CD4-positive, alpha-beta T cell treated with Interleukin-15 for 4 hours (primary cell): ENCODE measurements at regions not wholly inside any gene's neighbourhood (a gene's known extent, or its start where the extent isn't known, plus 50 kb on each side); places are given as distances from the start of the nearest gene placed in this dataset.
"Not testable (repeated sequence)": the region's sequence is repeated elsewhere in the genome, so short reads cannot be mapped to it uniquely, and the experiment has no call there.

Source experiments
- DNase-seq: peaks from one replicate; pipeline ENCODE4 v3.0.0-alpha.2; 2020; ENCODE audit warnings: low spot score

DNA sequence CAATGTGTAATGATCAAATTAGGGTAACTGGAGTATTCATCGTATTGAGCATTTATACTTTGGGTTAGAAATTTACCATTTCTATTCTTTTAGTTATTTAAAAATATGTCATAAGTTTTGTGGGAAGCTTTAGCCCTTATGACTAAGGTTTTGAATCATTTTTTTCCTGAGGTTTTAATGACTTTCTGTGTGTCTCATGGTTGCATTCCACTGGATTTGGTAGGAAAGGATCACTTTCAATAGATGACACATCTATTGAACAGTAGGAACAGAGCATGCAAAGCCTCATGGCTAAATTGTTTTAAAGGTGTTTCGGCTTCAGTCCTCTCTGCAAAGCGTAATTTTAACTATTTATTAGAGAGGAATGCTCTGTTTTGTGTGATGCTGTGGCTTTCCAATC is 512.4 kb upstream of the CHD1 start:
- no peak for DNase-seq

DNA sequence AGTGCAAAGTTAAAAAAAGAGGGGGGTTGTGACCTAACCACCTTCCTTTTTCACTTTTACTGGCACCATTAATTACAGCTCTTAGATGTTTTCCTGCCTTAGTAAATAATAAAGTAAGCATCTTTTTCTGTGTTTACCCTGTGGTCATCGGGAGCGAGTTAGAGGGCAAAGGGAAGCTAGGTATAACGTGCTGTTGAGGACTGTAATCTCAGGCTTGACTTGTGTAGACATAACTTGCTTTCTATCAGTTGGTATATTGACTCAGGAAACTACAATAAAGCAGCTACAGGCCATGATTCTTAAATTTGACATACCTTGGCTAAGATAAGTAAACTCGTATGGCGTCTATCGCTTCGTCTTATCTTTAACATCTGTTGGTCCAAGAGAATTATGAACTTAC is 509.8 kb upstream of the CHD1 start:
- DNase-seq, result no peak

DNA sequence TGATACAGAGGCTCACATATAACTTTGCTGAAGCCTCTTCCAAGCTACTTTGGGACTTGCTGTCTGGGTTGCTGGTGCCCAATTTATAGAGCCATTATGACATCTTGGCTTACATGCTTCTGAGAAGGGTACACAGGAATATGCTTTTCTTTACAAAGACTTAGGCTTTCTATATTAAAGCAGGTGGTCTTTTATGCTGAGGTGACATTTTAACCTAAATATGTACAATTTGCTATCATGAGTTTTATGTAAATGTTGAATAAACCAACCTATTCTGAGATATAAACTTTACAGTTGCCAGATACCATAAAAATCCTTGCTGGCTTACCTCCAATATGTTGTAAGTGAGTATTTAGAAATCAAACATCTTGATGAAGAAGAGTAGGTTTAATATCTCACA is 509.2 kb upstream of the CHD1 start:
- no peak for DNase-seq

DNA sequence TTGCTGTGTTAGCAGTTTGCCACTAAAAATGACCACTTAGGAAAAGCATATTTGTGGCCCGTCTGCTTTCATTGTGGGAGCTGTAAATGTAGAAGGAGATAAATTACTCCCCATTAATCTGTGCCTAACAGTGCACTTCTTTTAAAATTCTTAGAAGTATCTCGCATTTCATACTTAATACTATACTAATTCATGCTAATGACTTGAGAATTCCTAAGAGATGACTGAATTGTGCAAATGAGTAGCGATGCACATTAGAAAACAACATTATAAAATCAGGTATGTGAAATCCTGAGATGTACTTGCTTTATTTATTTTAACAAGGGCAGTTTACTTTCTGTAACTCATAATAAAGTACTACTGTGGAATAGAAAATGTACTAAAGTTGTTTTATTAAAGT is 494.6 kb upstream of the CHD1 start:
- DNase-seq, result not testable (repeated sequence)

DNA sequence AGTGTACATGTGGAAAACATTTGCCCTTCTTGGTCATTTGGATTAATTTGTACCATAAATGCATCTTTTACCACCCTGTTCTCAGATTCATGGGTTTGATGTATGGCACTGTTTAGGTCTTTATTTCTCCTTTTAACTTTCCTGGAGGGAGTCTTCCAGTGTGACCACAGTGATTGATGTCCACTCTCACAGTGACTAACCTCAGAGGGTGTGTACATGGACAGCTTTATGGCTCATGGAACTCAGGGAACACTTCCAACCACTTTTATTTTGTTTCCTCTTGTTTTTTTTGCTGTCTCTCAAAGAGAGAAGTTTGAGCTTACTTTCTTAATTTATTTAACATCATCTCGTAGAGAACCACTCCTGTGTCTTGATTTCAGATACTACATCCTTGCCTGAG is 489.8 kb upstream of the CHD1 start:
- not testable (repeated sequence) for DNase-seq

DNA sequence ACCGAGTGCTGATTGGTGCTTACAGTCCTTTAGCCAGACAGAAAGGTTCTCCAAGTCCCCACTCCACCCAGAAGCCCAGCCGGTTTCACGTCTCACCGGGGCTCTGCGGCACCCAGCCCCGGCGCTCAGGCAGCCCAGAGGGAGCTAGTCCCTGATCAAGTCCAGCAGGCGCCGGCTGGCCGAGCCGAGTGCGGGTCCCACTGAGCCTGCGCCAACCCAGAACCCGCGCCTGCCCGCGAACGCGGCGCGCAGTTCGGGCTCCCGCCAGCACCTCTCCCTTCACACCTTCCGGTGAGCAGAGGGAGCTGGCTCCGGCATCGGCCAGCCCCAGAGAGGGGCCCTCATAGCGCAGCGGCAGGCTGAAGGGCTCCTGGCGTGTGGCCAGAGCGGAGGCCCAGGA is 481.6 kb upstream of the CHD1 start:
- DNase-seq, result not testable (repeated sequence)

DNA sequence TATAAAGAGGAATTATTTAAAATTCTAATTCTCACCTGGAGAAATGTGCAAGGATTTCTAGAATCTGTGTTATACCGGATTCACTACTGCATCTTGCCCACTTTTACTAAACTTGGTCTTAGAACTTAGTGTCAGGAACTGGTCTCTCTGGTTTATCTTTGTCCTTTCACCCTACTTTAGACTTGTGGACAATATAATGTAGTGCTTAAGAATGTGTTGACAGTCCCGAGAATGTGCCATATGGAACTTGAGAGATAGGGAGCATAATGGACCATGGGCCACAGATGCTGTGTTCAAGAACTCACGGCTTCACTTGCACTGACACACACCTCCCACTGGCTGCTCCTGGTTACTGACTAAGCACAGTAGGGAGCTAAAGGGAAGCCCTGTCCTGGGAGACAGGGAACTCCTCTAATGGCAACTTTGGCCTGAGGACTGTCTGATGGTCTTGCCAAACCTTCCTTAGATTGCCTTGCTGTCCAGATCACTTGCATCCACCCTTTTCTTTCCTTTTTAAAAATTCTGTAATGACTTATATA is 476.0 kb upstream of the CHD1 start:
- DNase-seq, result not testable (repeated sequence)

DNA sequence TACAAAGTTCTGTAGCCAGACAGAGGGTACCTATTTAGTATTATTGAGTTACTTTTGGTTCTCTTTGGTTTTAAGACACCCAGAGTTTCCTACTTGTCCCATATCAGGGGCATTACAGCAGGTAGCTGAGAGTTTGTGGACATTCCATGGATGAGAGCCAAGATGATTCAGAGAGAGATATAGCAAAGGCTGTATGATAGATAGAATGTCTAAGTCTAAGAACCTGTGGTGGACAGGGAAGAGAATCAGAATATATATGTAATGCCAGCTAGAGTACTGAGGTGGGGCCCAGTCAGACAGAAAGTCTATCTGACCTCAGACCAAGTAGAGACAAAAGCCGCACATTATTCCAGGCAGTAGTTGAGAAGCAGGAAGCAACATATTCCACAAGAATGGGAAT is 471.8 kb upstream of the CHD1 start:
- DNase-seq, result not testable (repeated sequence)

DNA sequence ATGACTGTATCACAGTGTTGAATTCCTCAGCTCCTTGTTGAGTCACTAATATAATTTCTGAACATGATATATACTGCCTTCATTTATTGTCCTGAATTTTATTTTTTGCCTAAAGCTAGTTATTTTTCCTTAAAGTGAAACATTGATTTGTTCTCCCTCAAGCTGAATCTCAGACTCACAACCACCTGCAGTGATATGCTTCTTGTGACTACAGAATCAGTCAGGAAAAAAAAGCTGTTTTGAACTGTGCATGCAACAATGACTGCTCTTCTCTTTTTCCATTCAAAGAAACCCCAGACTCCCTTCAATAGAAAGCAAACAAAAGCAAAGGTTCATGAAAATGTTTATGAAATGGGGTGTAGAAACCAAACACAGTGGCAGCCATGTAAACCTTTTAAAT is 470.2 kb upstream of the CHD1 start:
- no peak for DNase-seq

DNA sequence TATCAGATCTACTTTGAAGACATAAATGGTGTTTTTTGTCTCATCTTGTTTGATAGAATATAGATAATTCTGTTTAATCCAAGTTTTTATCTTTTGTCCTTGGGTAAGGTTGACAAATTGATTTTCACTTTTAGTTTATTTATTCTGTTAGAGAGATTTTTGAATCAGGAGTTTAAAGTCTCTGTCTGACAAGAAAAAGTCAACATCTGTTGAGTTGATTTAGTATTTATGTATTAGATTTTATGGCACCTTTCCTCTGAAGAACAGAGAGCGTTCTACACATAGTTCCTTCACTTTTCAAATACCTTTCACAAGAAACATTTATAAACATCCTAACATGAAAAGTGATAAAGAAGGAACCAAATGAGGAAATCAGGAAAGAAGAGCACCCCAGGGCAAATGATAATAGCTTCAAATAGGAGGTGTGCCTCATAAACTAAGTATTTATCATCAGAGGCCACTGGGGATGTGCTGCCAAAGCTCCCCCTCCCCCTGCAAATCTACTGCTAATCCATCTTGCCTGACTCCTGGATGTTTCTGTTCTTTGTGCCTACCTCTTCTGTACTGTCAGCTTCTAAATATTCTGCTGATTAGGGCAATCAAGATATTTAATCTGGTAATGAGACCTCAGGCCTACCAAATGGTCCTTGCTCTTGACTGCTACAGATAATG is 457.7 kb upstream of the CHD1 start:
- DNase-seq, result no peak

DNA sequence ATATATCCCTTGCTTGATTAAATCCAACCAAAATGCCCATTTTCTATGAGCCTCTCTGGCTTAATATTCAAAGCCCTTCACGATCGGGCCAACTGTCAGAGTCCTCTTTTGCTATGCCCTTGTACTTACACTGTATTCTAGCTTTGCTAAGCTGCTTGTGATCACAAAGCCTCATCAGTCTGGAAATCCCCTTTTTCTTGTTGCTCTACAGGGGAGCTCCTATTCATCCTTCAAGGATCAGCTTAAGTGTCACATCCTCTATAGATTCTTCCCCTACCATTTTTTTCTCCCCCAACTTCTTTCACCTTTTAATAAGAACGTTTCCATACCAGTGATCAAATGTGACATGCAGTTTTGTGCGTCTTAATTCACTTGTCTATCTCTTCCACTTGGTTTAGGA is 450.4 kb upstream of the CHD1 start:
- no peak for DNase-seq

DNA sequence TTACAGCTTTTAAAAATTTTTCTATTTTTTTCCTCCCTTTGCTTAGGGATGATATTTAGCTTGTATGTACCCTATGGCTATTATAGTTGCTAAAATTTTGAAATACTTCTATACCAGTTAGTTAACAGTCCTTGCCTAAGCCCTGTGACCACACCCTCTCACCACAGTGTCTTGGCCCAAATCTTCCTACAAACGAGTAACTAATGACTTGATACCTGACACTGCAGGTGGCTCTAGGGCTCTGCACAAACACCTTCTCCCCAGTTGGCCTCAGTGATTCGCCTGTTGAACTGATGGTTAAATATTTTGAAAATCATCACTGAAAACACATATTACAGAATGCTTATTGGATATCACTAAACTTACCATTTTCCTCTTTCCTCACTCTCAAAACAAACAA is 449.6 kb upstream of the CHD1 start:
- no peak for DNase-seq

DNA sequence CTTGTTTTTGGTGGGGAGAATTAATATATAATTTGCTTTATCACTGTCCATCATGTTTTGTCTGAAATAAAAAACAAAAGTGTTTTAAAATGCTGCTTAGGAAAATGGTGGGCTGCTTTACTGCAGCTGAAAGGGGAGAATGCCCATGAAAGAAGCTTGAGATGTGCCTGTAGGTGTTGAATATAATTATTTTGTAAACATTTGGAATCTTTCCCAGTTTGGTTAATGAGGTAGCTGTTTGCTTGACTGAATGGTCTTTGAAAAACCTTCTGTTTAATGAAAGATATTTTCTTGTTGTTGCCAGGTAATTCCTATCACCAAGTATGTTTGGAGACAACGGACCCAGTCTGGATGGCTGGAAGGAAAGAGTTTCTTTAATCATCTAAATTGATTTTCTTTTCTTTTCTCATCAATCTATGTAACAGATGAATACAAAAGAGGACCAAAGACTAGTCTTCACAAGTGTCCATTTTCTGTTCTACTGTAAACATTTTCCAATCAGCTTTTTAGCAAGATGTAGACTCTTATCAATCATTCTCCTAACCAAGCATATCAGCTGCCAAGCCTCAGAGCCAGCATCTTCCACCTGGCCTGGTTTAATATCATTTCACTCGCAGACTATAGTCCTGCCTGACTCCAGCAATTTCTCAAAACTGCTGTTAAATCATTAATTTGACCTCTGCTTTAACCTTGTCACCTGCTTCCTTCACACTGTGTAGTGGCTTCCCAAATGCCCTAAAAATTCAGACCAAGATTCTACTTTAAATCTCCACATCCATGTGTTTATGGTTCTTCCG is 441.2 kb upstream of the CHD1 start:
- DNase-seq, result no peak

DNA sequence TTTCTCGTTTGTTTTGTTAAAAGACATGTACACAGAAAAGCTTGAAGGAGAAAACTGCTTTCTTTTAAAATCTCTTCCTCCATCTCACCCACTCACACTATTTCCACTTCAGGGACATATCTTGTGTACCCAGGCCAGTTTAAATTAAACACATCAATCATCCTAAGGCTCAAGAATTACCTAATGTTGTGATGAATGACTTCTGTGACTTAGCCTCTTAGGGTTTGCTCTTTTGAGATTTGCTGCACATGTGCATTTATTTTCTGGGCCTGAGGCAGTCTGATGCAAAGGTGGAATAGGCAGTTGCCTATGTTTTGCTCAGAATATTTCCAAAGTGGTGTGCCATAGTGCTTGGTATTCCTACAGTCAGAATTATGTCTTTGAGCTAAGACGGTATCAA is 439.9 kb upstream of the CHD1 start:
- DNase-seq, result no peak

DNA sequence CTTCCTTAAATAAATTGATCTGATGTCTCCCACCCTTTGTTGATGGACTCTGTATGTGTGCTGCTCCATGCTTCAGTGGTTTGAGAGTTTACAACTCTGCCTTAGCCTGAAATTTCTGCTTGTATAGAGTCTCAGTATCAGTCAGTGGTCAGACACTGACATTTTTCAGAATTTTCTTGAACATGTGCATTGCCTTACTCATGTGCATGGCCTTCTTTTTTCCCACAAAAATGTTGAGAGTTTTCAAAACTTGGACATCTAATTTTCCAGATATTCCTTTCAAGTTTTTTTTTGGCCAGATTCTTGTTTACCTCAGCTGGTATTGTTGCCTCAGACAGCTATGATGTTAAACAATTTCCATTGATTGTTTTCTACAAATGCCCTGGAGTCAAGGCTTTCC is 427.1 kb upstream of the CHD1 start:
- DNase-seq, result no peak

DNA sequence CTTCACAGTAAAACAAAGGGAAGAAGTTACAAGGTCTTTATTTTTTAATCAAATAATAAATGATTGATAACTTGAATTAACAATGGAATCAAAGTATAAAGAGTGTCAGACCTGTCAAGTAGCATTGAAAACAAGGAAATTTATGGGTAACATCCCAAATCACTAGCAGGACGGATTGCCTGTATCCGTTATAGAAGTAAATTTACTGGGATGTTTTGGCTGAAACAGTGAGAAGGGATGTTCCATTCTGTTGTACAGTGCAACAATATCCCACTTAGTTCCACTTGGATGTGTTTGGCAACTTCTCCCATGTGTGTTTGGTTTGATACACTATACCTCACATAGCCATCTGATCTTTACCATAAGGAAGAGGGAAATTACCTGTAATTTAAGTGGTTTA is 421.0 kb upstream of the CHD1 start:
- no peak for DNase-seq

DNA sequence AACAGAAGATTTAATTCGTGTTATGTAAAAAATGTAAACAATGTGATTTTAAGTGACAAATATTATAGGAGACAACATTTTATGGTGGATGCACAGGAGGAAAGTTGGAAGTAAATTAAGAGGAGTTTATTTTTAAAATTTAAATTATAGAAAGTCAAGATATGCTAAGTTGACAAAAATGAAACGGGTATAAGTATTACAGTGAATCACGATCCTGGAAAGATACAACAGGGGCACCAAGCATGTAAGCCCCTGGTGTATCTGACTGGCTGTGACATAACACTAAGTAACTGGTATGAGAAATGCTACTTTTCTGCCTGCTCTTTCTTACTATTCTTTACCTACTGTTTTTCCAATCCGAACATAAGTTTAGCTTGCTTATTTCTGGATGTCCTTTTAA is 419.8 kb upstream of the CHD1 start:
- DNase-seq, result no peak

DNA sequence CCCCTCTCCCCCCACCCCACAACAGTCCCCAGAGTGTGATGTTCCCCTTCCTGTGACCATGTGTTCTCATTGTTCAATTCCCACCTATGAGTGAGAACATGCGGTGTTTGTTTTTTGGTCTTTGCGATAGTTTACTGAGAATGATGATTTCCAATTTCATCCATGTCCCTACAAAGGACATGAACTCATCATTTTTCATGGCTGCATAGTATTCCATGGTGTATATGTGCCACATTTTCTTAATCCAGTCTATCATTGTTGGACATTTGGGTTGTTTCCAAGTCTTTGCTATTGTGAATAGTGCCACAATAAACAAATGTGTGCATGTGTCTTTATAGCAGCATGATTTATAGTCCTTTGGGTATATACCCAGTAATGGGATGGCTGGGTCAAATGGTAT is 411.0 kb upstream of the CHD1 start:
- not testable (repeated sequence) for DNase-seq

DNA sequence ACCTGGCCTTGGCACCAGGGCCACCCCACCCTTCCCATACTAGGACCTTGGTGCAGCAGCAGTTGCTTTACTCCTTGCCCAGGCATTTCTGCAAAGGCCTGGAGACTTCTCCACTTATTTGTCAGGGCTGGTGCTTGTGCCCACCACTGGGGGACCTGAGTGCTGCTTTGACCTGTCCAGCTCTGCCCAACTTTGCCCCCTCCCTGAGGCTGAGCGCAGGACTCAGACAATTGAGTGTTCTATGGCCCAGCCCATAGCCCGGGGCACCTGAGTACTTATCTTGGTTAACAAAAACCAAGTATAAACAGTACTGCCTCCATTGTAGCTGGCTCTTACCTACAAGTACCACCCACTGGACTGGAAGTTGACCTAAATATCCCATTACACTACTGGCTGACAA is 406.1 kb upstream of the CHD1 start:
- no peak for DNase-seq

DNA sequence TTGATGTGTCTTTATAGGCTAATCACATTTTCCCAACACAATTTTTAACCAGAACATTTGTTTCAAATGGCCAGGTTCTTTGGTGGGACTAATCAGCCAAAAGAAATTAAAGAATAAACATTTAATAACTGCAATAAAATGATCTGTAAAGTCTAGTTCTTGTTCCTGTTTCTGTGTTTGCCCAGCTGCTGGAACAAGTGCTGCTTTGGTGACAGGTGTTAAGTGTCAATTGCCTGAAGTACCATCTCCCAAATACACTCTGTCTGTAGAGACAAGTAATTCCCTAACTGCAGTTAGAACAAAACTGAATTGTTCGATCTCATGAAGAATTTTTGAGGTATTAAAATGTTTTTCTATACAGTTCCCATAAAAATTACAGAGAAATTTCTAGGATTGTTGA is 402.3 kb upstream of the CHD1 start:
- no peak for DNase-seq

DNA sequence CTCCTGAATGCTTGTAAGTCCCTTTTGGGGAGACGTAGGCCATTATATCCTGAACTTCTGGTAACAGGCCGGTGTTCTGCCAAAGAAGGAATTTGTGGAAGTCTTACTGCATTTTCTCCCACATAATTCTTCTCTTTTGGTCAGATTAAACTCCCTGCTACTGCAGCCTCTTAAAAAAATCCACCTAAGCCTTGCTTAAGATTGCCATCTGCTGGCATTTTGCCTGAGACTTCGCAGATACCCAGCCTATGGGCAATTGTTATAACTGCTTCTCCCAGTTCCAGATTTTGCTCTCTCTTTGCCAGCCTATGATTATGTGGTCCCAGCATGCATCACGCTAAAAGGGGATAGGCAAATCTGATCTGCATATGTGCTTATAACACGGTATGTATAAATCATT is 391.6 kb upstream of the CHD1 start:
- DNase-seq, result no peak

DNA sequence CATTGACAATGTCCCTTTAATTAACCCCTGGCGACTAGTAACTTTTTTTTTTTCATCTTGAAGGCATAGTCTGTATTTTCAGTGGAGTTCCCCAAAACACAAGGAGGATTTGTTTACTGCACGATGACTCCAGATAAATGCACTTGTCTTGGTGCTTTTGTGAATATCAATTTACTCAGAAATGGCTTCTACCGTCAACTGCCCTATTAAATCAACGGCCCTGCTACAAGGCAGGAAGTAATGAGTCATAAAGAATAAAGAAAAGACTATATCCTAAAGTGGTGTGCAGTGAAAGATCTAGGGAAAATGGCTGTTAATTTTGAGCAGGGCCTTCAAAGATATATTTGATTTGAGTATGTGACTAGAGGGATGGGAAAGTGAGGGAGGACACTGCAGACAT is 388.3 kb upstream of the CHD1 start:
- DNase-seq, result no peak

DNA sequence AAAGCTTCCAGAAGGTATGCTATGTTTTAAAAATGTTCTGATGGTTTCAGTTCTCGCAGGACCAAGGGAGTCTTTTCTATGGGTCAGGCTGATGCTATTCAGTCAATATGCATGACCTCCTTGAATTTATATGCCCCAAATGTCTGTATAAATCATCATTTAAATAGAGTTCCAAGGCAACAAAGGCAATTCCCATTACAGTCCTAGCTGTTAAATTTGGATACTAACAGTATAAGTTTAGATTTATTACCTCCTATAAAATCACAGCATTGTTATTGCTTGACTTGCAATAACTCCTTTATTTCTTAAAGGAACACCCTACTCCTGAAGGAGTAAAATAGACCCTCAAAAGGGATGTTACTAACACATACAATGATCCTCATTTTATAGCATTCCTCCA is 387.7 kb upstream of the CHD1 start:
- no peak for DNase-seq
